OCI-LY7 (cell line): ENCODE measurements at regions not wholly inside any gene's neighbourhood (a gene's known extent, or its start where the extent isn't known, plus 50 kb on each side); places are given as distances from the start of the nearest gene placed in this dataset.

Experiments
- EZH2phosphoT487 ChIP-seq: fragments of 200-600 bp; sonication (generic); IDR thresholded peaks from 2 replicates; pipeline ENCODE4 v1.6.1; 2018; ENCODE audit warnings: low read depth, borderline replicate concordance, mild to moderate bottlenecking, mixed run types, antibody characterized with exemption, low read length, moderate library complexity, mixed read lengths
- TF ChIP-seq, protein P1 (sequence below): fragments of 200-600 bp; sonication (generic); conservative IDR thresholded peaks from 2 replicates; pipeline ENCODE4 v1.5.1; 2014; ENCODE audit warnings: mild to moderate bottlenecking, antibody characterized with exemption, low read length, moderate library complexity, mixed read lengths

DNA sequence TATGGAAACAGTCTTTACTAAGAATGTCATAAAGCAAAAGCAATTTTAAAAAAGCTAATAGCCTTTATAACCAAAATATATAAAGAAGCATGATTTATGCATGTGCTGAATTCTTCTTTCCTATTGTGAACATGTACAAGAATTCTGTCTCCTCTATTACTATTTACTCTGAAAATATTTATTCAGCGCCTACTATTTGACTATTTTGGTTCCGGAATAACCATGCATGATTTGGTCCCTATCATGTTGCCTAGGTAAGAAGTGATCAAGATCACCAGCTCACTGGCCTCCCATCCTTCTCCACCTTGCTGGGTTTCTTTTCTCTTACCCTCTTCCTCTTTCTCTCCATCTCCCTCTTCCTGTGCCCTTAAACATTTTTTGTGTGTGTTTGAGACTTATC, 443.8 kb downstream of the SH3GL2 start:
- TF ChIP-seq, protein P1, sequence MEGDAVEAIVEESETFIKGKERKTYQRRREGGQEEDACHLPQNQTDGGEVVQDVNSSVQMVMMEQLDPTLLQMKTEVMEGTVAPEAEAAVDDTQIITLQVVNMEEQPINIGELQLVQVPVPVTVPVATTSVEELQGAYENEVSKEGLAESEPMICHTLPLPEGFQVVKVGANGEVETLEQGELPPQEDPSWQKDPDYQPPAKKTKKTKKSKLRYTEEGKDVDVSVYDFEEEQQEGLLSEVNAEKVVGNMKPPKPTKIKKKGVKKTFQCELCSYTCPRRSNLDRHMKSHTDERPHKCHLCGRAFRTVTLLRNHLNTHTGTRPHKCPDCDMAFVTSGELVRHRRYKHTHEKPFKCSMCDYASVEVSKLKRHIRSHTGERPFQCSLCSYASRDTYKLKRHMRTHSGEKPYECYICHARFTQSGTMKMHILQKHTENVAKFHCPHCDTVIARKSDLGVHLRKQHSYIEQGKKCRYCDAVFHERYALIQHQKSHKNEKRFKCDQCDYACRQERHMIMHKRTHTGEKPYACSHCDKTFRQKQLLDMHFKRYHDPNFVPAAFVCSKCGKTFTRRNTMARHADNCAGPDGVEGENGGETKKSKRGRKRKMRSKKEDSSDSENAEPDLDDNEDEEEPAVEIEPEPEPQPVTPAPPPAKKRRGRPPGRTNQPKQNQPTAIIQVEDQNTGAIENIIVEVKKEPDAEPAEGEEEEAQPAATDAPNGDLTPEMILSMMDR: no peak
- TF ChIP-seq EZH2phosphoT487: no peak
